ENCODE measurements at regions not wholly inside any gene's neighbourhood (a gene's known extent, or its start where the extent isn't known, plus 50 kb on each side); places are given as distances from the start of the nearest gene placed in this dataset.

GRCh38 chr15:87661454-87662355 lies 594.8 kb downstream of the NTRK3 start:
- Histone ChIP-seq H3K23me2 (ENCODE audit: low read depth, low read length) (no peaks in the 10 kb centered on the region), H2BK15ac (ENCODE audit: low read length) (no peak overlapping the region), H4K91ac (replicated peaks; ENCODE audit: insufficient read length, low read length) (no peak overlapping the region), H3K4me1 (replicated peaks in 1 of 4; ENCODE audit: control insufficient read depth in 3 of 4, insufficient read depth in 4 of 4, low read length in 3 of 4) (no peaks in the 10 kb centered on the region), H3K56ac (replicated peaks; ENCODE audit: insufficient read length, low read depth, low read length) (no peak overlapping the region), H3K4me3 (ENCODE audit: extremely low read depth in 1 of 4, insufficient read depth in 2 of 4, low read depth in 3 of 4, low read length in 4 of 4) (no peak overlapping the region), H3K23ac (ENCODE audit: insufficient read length) (no peak overlapping the region), H3K14ac (ENCODE audit: insufficient read length) (no peak overlapping the region), H3K9me3 (ENCODE audit: insufficient read depth in 2 of 2, low read depth in 1 of 2, low read length in 1 of 2) (peaks cover 0 to 5% of the 10 kb centered on the region in 2 experiments; a peak in 1 of 4 replicates), H3K9ac (replicated peaks in 1 of 4; ENCODE audit: extremely low read depth in 1 of 4, low read depth in 3 of 4, low read length in 3 of 4) (no peak overlapping the region), H2AFZ (ENCODE audit: low read length) (no peak overlapping the region), H2BK5ac (ENCODE audit: low read depth, low read length) (no peak overlapping the region), H4K20me1 (replicated peaks in 1 of 2; ENCODE audit: control insufficient read depth in 1 of 2, insufficient read depth in 2 of 2, low read length in 2 of 2) (no peaks in the 10 kb centered on the region), H3K18ac (ENCODE audit: extremely low read depth, low read length) (no peak overlapping the region), H2AK5ac (ENCODE audit: low read depth, low read length) (no peak overlapping the region), H3K27ac (ENCODE audit: low read depth, low read length) (no peak overlapping the region), H2BK12ac (ENCODE audit: low read depth, low read length) (no peak overlapping the region), H3K4ac (replicated peaks; ENCODE audit: insufficient read length, low read depth, low read length) (no peak overlapping the region), H2BK20ac (ENCODE audit: low read length) (no peak overlapping the region), H3K27me3 (replicated peaks in 1 of 4; ENCODE audit: control insufficient read depth in 3 of 4, extremely low read depth in 1 of 4, insufficient read depth in 3 of 4, low read length in 3 of 4) (no peaks in the 10 kb centered on the region), H3K36me3 (ENCODE audit: control insufficient read depth in 2 of 4, insufficient read depth in 4 of 4, low read length in 3 of 4) (no peaks in the 10 kb centered on the region), H3K79me2 (ENCODE audit: control insufficient read depth in 1 of 2, insufficient read depth in 2 of 2, low read length in 2 of 2) (no peaks in the 10 kb centered on the region), H3K79me1 (ENCODE audit: low read depth, low read length) (no peaks in the 10 kb centered on the region), H4K8ac (ENCODE audit: extremely low read depth, insufficient read depth, low read length) (no peak overlapping the region), H3K4me2 (ENCODE audit: insufficient read depth in 1 of 2, low read depth in 2 of 2, low read length in 2 of 2) (no peak overlapping the region), H2BK120ac (replicated peaks; ENCODE audit: low read depth, low read length) (no peak overlapping the region), H4K5ac (ENCODE audit: insufficient read length, low read depth, low read length) (no peak overlapping the region)
- WGBS, 2 experiments (ENCODE audit: extremely low coverage in 1 of 2, insufficient coverage in 1 of 2, insufficient read length in 1 of 2, insufficient replicate concordance in 2 of 2, low coverage in 1 of 2, low lambda C conversion rate in 2 of 2, missing lambda C conversion rate in 1 of 2) = 94% methylated on average over 3 of the region's 3 CpGs; no CpG with 5 or more reads in 1 of the 2 experiments
- TF ChIP-seq POLR2AphosphoS5 (IDR thresholded peaks at IDR 0.05; ENCODE audit: low read depth, low read length) (no peak), MAX (IDR thresholded peaks at IDR 0.05) (no peak), RBBP5 (IDR thresholded peaks at IDR 0.05; ENCODE audit: borderline replicate concordance, low read depth, low read length) (no peak), SP2 (IDR thresholded peaks at IDR 0.05; ENCODE audit: low read length) (no peak), BCL11A (IDR thresholded peaks at IDR 0.05; ENCODE audit: low read depth in 2 of 2, low read length in 2 of 2) (no peak), SIX5 (IDR thresholded peaks at IDR 0.05; ENCODE audit: low read depth, low read length) (no peak), BACH1 (IDR thresholded peaks at IDR 0.05; ENCODE audit: low read length) (no peak), ATF2 (IDR thresholded peaks at IDR 0.05; ENCODE audit: low read length) (no peak)
- FAIRE-seq (no peak), DNase-seq (ENCODE audit: low read depth in 1 of 2, low spot score in 2 of 2) (no peak)
- POLR2A ChIA-PET (ENCODE audit: partially characterized antibody) = no interaction called here
- CTCF ChIA-PET (ENCODE audit: partially characterized antibody) = interaction anchor here (0.6 kb wide), 1 partner anchor 703 kb away, joined by 3 read pairs; no protein-coding TSS in a partner anchor
